SK-N-SH (cell line): ENCODE measurements at regions not wholly inside any gene's neighbourhood (a gene's known extent, or its start where the extent isn't known, plus 50 kb on each side); places are given as distances from the start of the nearest gene placed in this dataset.

Experiments used
- EP300 ChIP-seq, 2 experiments: IDR thresholded peaks; 2 replicates each; pipeline versions ENCODE4 v1.4.0 to v1.6.1; 2012; ENCODE audit warnings: borderline replicate concordance in 1 of 2, low read depth in 1 of 2, low read length in 1 of 2
- JUND ChIP-seq: IDR thresholded peaks from 2 replicates; pipeline ENCODE4 v1.4.0; 2012
- POLR2AphosphoS5 ChIP-seq: IDR thresholded peaks from 2 replicates; pipeline ENCODE4 v1.6.1; 2012; ENCODE audit warnings: low read depth, low read length
- SIN3A ChIP-seq: IDR thresholded peaks from 2 replicates; pipeline ENCODE4 v1.6.1; 2012; ENCODE audit warnings: low read depth, mild to moderate bottlenecking, low read length, moderate library complexity, borderline replicate concordance
- TAF1 ChIP-seq: IDR thresholded peaks from 2 replicates; pipeline ENCODE4 v1.6.1; 2012; ENCODE audit warnings: low read depth, mild to moderate bottlenecking, low read length, moderate library complexity, borderline replicate concordance
- TF ChIP-seq, protein P1 (sequence below): fragments of 200-600 bp; sonication (generic); IDR thresholded peaks from 2 replicates; pipeline ENCODE4 v1.6.1; 2017; ENCODE audit warnings: antibody characterized with exemption, mild to moderate bottlenecking, moderate library complexity

DNA sequence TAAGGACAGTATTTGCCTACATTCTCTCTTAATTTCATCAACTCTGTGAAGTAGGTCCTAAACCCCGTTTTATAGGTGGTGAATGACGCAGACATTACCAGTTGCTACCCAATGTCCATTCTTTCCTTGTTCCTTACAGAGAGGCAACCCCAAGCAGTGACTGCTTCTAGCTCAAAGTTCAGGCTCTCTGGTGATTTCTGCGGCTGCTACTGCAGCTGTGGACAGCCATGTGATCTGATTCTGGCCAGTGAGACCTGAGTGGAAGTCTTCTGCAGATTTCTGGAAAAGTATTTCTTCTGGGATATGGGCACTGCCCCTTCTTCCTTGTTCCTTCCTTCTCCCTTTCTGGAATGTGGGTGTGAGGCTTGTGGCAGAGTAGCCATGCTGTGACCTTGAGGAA is 82.9 kb downstream of the ARF6 start:
- no peak for TF ChIP-seq SIN3A
- TF ChIP-seq, protein P1, sequence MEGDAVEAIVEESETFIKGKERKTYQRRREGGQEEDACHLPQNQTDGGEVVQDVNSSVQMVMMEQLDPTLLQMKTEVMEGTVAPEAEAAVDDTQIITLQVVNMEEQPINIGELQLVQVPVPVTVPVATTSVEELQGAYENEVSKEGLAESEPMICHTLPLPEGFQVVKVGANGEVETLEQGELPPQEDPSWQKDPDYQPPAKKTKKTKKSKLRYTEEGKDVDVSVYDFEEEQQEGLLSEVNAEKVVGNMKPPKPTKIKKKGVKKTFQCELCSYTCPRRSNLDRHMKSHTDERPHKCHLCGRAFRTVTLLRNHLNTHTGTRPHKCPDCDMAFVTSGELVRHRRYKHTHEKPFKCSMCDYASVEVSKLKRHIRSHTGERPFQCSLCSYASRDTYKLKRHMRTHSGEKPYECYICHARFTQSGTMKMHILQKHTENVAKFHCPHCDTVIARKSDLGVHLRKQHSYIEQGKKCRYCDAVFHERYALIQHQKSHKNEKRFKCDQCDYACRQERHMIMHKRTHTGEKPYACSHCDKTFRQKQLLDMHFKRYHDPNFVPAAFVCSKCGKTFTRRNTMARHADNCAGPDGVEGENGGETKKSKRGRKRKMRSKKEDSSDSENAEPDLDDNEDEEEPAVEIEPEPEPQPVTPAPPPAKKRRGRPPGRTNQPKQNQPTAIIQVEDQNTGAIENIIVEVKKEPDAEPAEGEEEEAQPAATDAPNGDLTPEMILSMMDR: no peak
- no peak for TF ChIP-seq TAF1
- no peak for TF ChIP-seq EP300 (IDR thresholded peaks at IDR 0.05; ENCODE audit: borderline replicate concordance in 1 of 2, low read depth in 1 of 2, low read length in 1 of 2)
- TF ChIP-seq POLR2AphosphoS5: no peak
- no peak for TF ChIP-seq JUND
